ENCODE measurements at regions not wholly inside any gene's neighbourhood (a gene's known extent, or its start where the extent isn't known, plus 50 kb on each side); places are given as distances from the start of the nearest gene placed in this dataset.

DNA sequence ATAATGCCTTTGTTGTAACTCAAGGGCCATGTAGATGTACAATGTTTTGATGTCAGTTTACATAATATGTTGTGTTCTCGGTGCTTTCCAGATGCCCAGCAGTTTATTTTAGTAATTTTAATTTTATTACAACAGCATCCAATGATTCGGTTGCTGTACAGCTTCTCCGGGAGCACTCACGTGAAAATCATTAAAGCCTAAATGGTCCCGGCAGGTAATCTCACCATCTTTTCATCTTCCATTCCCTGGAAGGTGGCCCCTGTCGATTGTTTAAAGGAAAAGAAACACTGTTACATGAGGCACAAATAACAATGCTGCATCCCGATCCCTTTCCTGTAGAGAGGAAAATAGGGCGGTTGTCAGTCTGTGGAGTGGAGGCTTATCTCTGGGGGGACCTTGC lies 498.1 kb downstream of the SLC4A3 start:
- TF ChIP-seq, protein P1, sequence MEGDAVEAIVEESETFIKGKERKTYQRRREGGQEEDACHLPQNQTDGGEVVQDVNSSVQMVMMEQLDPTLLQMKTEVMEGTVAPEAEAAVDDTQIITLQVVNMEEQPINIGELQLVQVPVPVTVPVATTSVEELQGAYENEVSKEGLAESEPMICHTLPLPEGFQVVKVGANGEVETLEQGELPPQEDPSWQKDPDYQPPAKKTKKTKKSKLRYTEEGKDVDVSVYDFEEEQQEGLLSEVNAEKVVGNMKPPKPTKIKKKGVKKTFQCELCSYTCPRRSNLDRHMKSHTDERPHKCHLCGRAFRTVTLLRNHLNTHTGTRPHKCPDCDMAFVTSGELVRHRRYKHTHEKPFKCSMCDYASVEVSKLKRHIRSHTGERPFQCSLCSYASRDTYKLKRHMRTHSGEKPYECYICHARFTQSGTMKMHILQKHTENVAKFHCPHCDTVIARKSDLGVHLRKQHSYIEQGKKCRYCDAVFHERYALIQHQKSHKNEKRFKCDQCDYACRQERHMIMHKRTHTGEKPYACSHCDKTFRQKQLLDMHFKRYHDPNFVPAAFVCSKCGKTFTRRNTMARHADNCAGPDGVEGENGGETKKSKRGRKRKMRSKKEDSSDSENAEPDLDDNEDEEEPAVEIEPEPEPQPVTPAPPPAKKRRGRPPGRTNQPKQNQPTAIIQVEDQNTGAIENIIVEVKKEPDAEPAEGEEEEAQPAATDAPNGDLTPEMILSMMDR (conservative IDR thresholded peaks at IDR 0.05; ENCODE audit: low read length): no peak
- TF ChIP-seq EZH2phosphoT487 (IDR thresholded peaks at IDR 0.05; ENCODE audit: borderline replicate concordance): no peak

All from Loucy (cell line).